GM12873 (cell line): ENCODE measurements at regions not wholly inside any gene's neighbourhood (a gene's known extent, or its start where the extent isn't known, plus 50 kb on each side); places are given as distances from the start of the nearest gene placed in this dataset.

Experiments
- TF ChIP-seq, protein P1 (sequence below): IDR thresholded peaks from 2 replicates; pipeline ENCODE4 v1.5.1; 2012; ENCODE audit warnings: low read depth, mild to moderate bottlenecking, moderate library complexity, low read length, control low read depth; ENCODE audit not compliant: insufficient read depth; ENCODE audit errors: missing control alignments

DNA sequence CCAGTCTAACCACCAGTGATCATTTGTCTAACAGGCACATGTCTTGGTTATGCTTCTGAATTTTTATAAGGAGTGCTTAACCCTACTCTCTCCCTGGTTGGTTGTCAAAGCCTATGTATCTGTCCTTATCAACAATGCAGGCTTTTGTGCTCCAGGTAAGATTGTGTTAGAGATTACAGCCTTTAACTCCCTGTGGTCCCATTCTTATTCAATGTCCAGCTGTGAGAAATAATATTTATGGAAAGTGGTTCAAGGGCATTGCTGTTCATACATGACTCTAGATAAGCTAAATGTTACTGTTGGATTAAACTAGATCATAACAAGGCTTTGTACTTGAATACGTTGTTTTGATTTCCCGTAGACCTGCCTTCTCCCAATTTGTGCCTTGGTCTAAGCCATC lies 146.1 kb upstream of the TSC22D2 start:
- TF ChIP-seq, protein P1, sequence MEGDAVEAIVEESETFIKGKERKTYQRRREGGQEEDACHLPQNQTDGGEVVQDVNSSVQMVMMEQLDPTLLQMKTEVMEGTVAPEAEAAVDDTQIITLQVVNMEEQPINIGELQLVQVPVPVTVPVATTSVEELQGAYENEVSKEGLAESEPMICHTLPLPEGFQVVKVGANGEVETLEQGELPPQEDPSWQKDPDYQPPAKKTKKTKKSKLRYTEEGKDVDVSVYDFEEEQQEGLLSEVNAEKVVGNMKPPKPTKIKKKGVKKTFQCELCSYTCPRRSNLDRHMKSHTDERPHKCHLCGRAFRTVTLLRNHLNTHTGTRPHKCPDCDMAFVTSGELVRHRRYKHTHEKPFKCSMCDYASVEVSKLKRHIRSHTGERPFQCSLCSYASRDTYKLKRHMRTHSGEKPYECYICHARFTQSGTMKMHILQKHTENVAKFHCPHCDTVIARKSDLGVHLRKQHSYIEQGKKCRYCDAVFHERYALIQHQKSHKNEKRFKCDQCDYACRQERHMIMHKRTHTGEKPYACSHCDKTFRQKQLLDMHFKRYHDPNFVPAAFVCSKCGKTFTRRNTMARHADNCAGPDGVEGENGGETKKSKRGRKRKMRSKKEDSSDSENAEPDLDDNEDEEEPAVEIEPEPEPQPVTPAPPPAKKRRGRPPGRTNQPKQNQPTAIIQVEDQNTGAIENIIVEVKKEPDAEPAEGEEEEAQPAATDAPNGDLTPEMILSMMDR: no peak

DNA sequence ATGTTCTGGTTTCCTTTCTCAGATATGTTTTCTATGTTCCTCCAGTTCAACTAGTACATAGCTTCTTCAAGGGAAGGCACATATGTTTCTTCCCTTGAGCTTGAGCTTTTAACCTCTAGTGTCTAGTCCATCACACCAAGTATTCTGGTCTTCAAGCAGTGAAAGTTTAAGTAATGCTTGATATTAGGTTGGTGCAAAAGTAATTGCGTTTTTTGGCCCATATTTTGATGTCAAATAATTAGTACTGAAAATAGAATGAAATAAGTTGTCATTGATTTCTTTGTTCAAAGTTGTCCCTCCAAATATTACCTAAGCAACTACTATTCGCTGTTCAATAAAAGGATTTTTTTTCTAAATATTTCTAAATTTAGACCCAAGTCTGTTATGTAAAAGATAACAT lies 146.7 kb upstream of the TSC22D2 start:
- TF ChIP-seq, protein P1: no peak

- TF ChIP-seq, protein P1: no peak
Observed at GRCh38 chr3:150260398-150260710, 147.7 kb upstream of the TSC22D2 start.

DNA sequence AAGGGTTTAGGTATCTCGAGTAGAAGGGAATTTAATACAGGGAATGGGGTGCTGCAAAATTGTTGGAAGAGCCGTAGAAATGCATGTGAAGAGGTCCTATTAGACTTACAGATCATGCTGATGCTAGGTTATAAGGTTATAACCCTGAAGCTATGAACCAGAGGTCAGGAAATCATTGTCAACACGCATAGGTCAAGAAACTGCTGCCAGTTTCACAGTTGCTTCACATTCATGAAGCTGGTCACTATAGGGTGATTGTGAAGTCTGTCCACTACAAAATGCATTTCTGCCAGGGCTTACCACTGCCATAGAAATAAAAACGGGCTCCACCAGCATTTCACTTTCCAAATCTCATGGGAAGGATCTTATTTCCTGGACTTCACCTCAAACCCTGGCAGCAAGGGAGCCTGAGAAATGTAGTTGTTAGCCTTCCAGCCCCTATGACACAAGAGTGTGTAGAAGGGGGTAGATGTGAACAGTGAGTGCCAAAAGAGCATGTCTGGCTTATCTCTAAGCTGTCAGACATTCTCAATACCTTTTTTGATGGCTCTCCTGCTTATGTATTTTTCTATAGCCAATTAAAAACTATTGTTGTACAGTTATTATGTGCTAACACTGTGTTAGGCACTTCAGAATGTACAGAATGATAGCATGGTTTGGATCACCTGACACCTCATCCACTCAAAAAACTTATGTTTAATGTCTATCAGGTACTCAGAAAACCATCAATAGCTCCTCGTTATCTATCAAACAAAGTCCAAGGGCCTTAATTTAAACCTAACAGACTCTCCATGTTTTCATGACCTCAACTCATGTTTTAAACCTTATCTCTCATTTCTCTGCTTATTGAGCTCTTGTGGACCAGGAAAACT lies 148.3 kb upstream of the TSC22D2 start:
- TF ChIP-seq, protein P1: no peak

DNA sequence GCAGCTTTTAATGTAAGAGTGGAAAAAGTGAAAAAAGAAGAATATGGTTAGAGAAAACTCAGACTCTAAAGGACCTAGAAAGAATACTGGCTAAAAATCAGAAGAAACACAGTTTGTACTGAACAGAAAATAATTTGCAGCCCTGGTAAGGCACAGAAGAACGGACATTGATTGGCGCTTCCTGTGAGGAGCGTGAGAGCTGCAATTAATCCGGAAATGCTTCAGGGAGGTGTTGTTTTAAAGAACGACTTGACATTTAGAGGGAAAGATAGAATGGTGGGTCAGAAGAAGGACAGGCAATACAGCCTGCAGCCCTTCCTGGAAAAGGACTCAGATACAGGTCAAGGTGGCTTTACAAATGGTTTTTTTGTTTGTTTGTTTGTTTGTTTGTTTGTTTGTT lies 151.3 kb upstream of the TSC22D2 start:
- TF ChIP-seq, protein P1: no peak

DNA sequence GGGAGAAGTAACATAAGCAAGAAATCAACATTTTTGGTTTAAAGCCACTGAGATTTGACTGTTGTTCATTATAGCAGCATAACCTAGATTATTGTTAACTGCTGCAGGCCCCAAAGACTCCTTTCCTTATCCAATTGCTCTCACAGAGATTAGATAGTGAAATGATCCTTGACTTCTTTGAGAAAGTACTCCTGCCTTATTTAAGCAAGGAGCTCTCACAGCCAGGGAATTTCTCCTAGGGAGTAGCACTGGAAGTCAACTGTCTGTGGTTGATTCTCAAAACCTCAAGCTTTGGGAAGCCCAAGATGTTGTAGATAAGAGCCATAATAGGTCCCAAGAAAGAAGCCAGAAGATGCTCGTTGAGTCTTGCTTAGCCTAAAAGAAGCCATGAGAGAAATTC lies 151.8 kb upstream of the TSC22D2 start:
- TF ChIP-seq, protein P1: no peak

DNA sequence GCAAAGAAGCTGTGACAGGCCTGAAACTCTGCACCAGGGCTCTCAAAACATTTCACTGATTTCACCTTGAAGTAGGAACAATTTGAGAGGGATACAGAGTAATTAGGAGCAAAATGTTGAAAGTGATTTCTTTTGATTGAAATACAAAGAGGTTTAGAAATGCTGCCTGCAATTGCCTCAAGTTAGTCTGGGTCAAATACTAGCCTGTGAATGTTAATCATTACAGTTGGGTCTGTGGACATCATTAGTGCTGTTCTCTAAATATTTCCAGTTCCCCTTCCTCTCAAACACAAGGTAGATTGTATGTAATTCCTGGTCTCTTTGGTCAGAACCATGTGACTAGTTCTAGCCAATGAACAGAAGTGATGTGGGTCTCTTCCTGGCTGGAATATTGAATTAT lies 152.3 kb upstream of the TSC22D2 start:
- TF ChIP-seq, protein P1: no peak
